ENCODE measurements at regions not wholly inside any gene's neighbourhood (a gene's known extent, or its start where the extent isn't known, plus 50 kb on each side); places are given as distances from the start of the nearest gene placed in this dataset.
"Not testable (repeated sequence)": the region's sequence is repeated elsewhere in the genome, so short reads cannot be mapped to it uniquely, and the experiment has no call there.

- peak; percentile 24 for DNase-seq (ENCODE audit: low read depth)
- TF ChIP-seq POLR2A (IDR thresholded peaks at IDR 0.05; ENCODE audit: extremely low read depth, insufficient read length), result no peak
- no peak for TF ChIP-seq MAX (IDR thresholded peaks at IDR 0.05; ENCODE audit: low read depth, low read length)
- TF ChIP-seq MYC (IDR thresholded peaks at IDR 0.05; ENCODE audit: low read depth, low read length), result no peak
- TF ChIP-seq, protein P1, sequence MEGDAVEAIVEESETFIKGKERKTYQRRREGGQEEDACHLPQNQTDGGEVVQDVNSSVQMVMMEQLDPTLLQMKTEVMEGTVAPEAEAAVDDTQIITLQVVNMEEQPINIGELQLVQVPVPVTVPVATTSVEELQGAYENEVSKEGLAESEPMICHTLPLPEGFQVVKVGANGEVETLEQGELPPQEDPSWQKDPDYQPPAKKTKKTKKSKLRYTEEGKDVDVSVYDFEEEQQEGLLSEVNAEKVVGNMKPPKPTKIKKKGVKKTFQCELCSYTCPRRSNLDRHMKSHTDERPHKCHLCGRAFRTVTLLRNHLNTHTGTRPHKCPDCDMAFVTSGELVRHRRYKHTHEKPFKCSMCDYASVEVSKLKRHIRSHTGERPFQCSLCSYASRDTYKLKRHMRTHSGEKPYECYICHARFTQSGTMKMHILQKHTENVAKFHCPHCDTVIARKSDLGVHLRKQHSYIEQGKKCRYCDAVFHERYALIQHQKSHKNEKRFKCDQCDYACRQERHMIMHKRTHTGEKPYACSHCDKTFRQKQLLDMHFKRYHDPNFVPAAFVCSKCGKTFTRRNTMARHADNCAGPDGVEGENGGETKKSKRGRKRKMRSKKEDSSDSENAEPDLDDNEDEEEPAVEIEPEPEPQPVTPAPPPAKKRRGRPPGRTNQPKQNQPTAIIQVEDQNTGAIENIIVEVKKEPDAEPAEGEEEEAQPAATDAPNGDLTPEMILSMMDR (IDR thresholded peaks at IDR 0.05; ENCODE audit: low read depth, low read length), result no peak
- H3K4me3 ChIP-seq (ENCODE audit: low read depth, low read length), result no peak overlapping the region
Observed at GRCh38 chr10:28478646-28479045, 54.3 kb upstream of the WAC start.

DNA sequence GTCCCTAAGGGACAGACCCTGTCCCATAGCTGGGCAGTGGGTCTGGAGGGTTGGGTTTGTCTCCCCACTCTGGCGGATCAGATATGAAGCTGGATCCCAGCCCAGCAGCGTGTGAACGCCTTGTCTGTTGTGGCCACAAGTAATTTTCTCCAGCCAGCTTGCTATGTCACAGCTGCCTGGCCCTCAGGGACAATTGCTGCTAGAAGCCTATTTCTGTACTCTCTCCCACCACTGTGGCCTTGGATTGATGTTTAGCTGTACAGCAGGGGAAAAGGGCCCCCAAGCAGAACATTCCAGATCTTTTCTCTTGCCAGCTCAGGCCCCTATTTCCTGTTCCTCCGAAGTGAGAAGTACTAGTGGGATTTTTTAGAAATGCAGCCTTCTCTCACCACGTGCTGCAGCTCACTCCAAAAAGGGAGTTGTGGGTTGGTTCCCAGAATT lies 53.5 kb upstream of the WAC start:
- no peak overlapping the region for H3K4me3 ChIP-seq (ENCODE audit: low read depth, low read length)
- TF ChIP-seq, protein P1 (IDR thresholded peaks at IDR 0.05; ENCODE audit: low read depth, low read length), result no peak
- TF ChIP-seq MAX (IDR thresholded peaks at IDR 0.05; ENCODE audit: low read depth, low read length), result no peak
- TF ChIP-seq MYC (IDR thresholded peaks at IDR 0.05; ENCODE audit: low read depth, low read length), result no peak
- no peak for TF ChIP-seq POLR2A (IDR thresholded peaks at IDR 0.05; ENCODE audit: extremely low read depth, insufficient read length)
- no peak for DNase-seq (ENCODE audit: low read depth)

DNA sequence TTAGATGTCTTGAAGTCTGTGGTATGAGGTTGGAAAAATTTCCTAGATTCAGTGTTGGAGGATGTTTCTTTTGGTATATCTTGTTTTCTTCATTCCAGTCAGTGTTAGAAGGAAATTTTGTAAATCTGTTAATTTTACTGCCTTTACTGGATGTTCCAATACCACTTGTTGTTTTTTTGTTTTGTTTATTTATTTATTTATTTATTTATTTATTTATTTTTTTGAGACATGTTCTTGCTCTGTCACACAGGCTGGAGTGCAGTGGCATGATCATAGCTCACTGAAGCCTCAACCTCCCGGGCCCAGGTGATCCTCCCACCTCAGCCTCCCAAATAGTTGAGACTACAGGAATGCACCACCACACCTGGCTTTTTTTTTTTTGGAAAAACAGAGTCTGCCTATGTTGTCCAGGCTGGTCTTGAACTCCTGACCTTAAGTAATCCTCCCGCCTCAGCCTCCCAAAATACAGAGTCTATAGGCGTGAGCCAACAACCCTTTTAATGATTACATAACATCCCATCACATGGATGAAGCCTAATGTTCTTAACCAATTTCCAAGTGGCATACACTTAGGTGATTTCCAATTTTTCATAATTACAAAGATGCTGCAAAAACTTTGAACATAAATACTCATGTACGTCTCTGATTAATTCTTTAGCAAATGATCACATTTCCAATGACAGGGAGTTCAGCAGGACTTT lies 52.8 kb upstream of the WAC start:
- no peak for DNase-seq (ENCODE audit: low read depth)
- H3K4me3 ChIP-seq (ENCODE audit: low read depth, low read length), result no peak overlapping the region
- TF ChIP-seq MAX (IDR thresholded peaks at IDR 0.05; ENCODE audit: low read depth, low read length), result no peak
- TF ChIP-seq, protein P1 (IDR thresholded peaks at IDR 0.05; ENCODE audit: low read depth, low read length), result no peak
- no peak for TF ChIP-seq MYC (IDR thresholded peaks at IDR 0.05; ENCODE audit: low read depth, low read length)
- no peak for TF ChIP-seq POLR2A (IDR thresholded peaks at IDR 0.05; ENCODE audit: extremely low read depth, insufficient read length)

DNA sequence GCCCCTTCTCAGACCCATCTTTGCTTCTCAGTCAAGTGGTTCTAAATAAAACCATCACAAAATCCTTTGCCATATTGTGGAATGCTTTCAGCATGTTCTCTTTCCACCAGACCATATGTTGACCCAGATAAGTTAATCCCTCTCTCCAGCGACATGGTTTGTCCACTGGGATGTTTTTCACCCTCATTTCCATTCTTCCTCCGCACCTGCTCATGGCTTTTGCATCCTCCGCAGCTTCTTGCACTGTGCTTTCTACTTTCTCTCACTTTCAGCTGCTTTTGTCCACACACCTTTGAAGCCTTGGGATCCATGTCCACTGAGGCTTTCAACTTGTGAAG lies 52.3 kb upstream of the WAC start:
- no peak overlapping the region for H3K4me3 ChIP-seq (ENCODE audit: low read depth, low read length)

GRCh38 chr10:28481346-28481745 lies 51.6 kb upstream of the WAC start:
- DNase-seq (ENCODE audit: low read depth); H3K4me3 ChIP-seq (ENCODE audit: low read depth, low read length): not testable (repeated sequence)

More for the DNA sequence above, 52.3 kb upstream of the WAC start:
- DNase-seq (ENCODE audit: low read depth), result no peak
- no peak for TF ChIP-seq POLR2A (IDR thresholded peaks at IDR 0.05; ENCODE audit: extremely low read depth, insufficient read length)
- TF ChIP-seq, protein P1 (IDR thresholded peaks at IDR 0.05; ENCODE audit: low read depth, low read length), result no peak
- TF ChIP-seq MAX (IDR thresholded peaks at IDR 0.05; ENCODE audit: low read depth, low read length), result no peak
- TF ChIP-seq MYC (IDR thresholded peaks at IDR 0.05; ENCODE audit: low read depth, low read length), result no peak

DNA sequence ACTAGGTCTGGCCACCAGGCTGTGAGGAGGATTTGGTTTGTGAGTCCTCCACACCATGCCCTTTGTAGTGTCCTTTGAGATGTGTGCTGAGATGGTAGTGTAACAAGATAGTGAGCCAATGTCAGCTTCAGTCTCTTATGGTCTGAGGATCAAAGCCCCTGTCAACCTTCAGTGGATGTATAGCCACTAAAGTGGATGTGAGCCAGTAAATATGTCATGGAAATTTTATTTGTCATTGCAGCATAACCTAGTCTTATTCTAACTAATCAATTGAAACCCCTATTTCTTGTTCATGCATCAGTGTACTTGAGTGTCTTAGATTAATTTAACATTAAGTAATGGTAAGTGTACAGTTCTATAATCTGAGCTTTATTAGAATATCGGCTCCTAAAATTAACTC lies 51.0 kb upstream of the WAC start:
- no peak for DNase-seq (ENCODE audit: low read depth)
- no peak for TF ChIP-seq POLR2A (IDR thresholded peaks at IDR 0.05; ENCODE audit: extremely low read depth, insufficient read length)
- TF ChIP-seq MYC (IDR thresholded peaks at IDR 0.05; ENCODE audit: low read depth, low read length), result no peak
- TF ChIP-seq, protein P1 (IDR thresholded peaks at IDR 0.05; ENCODE audit: low read depth, low read length), result no peak
- TF ChIP-seq MAX (IDR thresholded peaks at IDR 0.05; ENCODE audit: low read depth, low read length), result no peak
- no peak overlapping the region for H3K4me3 ChIP-seq (ENCODE audit: low read depth, low read length)

Data from NB4 (cell line).